NB4 (cell line): ENCODE measurements at regions not wholly inside any gene's neighbourhood (a gene's known extent, or its start where the extent isn't known, plus 50 kb on each side); places are given as distances from the start of the nearest gene placed in this dataset.

Source experiments
- CTCF ChIP-seq: IDR thresholded peaks from one replicate; pipeline ENCODE4 v1.5.1; 2012; ENCODE audit warnings: low read depth, low read length
- POLR2A ChIP-seq: IDR thresholded peaks from 2 replicates; pipeline ENCODE4 v1.6.1; 2011; ENCODE audit warnings: mild to moderate bottlenecking; ENCODE audit not compliant: insufficient read length; ENCODE audit errors: extremely low read depth

GRCh38 chr2:30336084-30336483, 104.8 kb downstream of the LBH start:
- no peak for TF ChIP-seq CTCF
- TF ChIP-seq POLR2A: no peak
